GM06990 (cell line): ENCODE measurements at regions not wholly inside any gene's neighbourhood (a gene's known extent, or its start where the extent isn't known, plus 50 kb on each side); places are given as distances from the start of the nearest gene placed in this dataset.
A peak's percentile ranks its signal among the peaks of the same experiment; 100 is the strongest.

Experiments
- DNase-seq: peaks from one replicate; pipeline ENCODE4 v3.0.0-alpha.2; 2011; ENCODE audit not compliant: insufficient read length; ENCODE audit errors: extremely low read depth
- H3K27me3 ChIP-seq: replicated peaks from 2 replicates; pipeline ENCODE4 v1.6.0; 2011; ENCODE audit warnings: low read length; ENCODE audit not compliant: control insufficient read depth, insufficient read depth
- H3K36me3 ChIP-seq: 2 replicates; pipeline ENCODE4 v1.5.1; 2011; ENCODE audit warnings: low read length; ENCODE audit not compliant: control insufficient read depth, insufficient read depth
- H3K4me3 ChIP-seq: replicated peaks from 2 replicates; pipeline ENCODE4 v1.5.1; 2011; ENCODE audit warnings: low read depth, mild to moderate bottlenecking, control low read depth, low read length
- CTCF ChIP-seq: IDR thresholded peaks from 2 replicates; pipeline ENCODE4 v1.5.1; 2011; ENCODE audit warnings: low read length, control low read depth, mild to moderate bottlenecking, inconsistent platforms; ENCODE audit not compliant: insufficient read depth, poor library complexity, severe bottlenecking

GRCh38 chr17:55870044-55870443, 119.2 kb downstream of the PCTP start:
- TF ChIP-seq CTCF: no peak

GRCh38 chr17:55872374-55872773, 121.5 kb downstream of the PCTP start:
- Histone ChIP-seq H3K36me3 (no peaks in the 10 kb centered on the region), H3K4me3 (no peak overlapping the region), H3K27me3 (no peaks in the 10 kb centered on the region)
- DNase-seq: peak; percentile 2
- TF ChIP-seq CTCF: no peak

More at GRCh38 chr17:55870044-55870443, 119.2 kb downstream of the PCTP start:
- H3K27me3 ChIP-seq: no peaks in the 10 kb centered on the region
- no peak overlapping the region for H3K4me3 ChIP-seq
- DNase-seq: no peak
- no peaks in the 10 kb centered on the region for H3K36me3 ChIP-seq

GRCh38 chr17:55873017-55873758, 122.3 kb downstream of the PCTP start:
- H3K4me3 ChIP-seq: no peak overlapping the region
- no peak for TF ChIP-seq CTCF
- no peaks in the 10 kb centered on the region for H3K36me3 ChIP-seq
- no peaks in the 10 kb centered on the region for H3K27me3 ChIP-seq
- no peak for DNase-seq

GRCh38 chr17:55883149-55883548, 132.3 kb downstream of the PCTP start:
- TF ChIP-seq CTCF: no peak
- Histone ChIP-seq H3K27me3 (no peaks in the 10 kb centered on the region; the same call in 1 of the 2 replicates), H3K36me3 (no peaks in the 10 kb centered on the region), H3K4me3 (no peak overlapping the region)
- DNase-seq: no peak

- DNase-seq: no peak
- Histone ChIP-seq H3K36me3 (no peaks in the 10 kb centered on the region), H3K4me3 (no peak overlapping the region), H3K27me3 (no peaks in the 10 kb centered on the region; the same call in 1 of the 2 replicates)
- TF ChIP-seq CTCF: no peak
Measured at GRCh38 chr17:55887531-55887930, 136.7 kb downstream of the PCTP start.

GRCh38 chr17:55889271-55889670, 138.4 kb downstream of the PCTP start:
- no peaks in the 10 kb centered on the region for H3K36me3 ChIP-seq
- no peak overlapping the region for H3K4me3 ChIP-seq
- no peak for DNase-seq
- no peak for TF ChIP-seq CTCF
- H3K27me3 ChIP-seq: no peaks in the 10 kb centered on the region; the same call in 1 of the 2 replicates
